DMS 273 treated with DMSO at 0.1 percent for 48 hours (cell line): ENCODE measurements at regions not wholly inside any gene's neighbourhood (a gene's known extent, or its start where the extent isn't known, plus 50 kb on each side); places are given as distances from the start of the nearest gene placed in this dataset.
"Not testable (repeated sequence)": the region's sequence is repeated elsewhere in the genome, so short reads cannot be mapped to it uniquely, and the experiment has no call there.

Experiments
- DNase-seq: peaks from one replicate; lab custom pipeline; 2025; lab: John Stamatoyannopoulos, UW

DNA sequence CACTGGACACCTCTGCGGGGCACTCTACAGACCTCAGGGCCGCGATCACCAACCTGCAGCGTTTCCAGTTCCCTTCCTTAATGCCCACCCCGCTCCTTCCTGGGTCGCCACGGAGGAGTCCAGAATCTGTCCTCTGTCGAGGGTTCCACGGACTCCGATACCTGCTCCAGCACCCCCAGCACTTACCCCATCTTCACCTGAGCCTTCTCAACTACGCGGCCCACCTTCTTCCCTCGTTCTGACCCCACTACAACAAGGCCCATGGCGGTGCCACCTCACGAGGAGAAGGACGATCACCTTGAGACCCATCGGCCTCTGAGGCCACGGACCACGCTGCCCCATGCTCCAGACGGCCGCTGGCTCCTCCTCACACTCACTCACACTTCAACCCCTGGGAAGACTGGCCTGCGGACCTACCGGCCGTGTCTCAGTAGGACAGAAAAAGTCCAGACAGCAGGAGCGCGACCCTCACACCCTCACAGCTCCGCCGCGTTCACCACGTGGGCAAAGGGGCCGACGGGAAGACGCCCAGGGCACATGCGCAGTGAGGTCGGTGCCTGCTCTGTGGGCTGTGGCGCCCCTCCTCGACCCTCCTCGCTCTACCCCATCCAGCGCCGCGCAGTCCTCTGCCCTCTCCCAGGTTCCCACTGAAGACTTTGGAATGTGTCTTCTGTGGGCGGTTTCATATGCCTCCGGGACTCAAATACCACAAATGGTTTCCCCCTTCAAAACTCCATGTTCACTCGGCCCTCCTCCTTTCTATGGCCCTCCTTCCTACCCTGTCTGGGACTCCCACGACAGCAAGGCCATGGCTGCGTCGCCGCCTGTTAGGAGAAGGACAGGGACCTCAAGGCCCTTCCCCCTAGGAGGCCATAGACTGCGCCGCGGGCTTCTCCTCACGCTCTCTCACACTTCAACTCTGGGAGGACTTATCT is 193.9 kb upstream of the PHF14 start:
- no peak for DNase-seq

DNA sequence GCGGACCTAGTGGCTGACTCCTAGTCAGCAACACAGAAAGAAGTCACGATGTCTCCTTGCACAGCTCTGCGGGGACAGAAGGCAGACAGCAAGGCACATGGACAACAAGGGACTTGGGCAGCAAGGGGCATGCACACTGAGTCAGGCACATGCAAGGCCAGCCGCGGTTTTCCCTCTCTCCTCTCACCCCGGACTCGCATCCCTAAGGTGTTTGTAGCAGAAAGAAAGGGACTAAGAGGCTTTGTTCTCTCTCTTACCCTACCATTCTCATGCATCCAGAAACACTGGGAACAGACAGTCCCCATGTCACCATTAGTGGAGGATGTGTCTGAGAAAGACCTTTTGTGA is 193.3 kb upstream of the PHF14 start:
- no peak for DNase-seq

DNA sequence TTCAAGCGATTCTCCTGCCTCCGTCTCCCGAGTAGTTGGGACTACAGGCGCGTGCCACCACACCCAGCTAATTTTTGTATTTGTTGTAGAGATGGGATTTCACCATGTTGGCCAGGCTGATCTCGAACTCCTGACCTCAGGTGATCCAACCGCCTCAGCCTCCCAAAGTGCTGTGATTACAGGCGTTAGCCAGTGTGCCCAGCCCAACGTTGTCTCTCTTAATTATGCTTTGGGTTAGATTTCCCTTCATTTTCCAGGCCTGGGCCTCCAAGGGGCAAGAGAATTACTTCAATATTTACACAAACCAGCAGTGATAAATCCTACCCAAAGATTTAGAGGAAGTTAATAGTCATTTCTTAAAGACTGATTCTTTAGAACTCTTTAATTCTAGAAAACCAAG is 186.7 kb upstream of the PHF14 start:
- DNase-seq, result not testable (repeated sequence)

DNA sequence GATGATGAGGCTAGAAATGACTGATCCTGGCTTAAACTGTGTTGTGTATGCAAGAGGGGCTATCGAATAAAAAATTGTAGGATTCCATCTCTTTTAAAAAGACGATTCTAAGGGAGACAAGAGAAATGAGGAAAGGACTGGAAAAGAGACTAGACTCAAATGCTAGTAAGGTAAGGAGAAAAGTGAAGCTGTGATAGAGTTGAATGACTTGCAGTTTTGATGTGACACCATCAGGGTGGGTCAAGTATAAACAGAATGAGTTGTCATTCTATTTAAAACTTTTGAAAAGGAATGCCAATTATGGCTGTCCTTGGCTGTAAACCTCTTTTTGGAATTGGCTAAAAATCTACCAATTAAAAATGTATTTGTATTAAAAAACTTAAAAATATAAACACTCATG is 184.5 kb upstream of the PHF14 start:
- no peak for DNase-seq

DNA sequence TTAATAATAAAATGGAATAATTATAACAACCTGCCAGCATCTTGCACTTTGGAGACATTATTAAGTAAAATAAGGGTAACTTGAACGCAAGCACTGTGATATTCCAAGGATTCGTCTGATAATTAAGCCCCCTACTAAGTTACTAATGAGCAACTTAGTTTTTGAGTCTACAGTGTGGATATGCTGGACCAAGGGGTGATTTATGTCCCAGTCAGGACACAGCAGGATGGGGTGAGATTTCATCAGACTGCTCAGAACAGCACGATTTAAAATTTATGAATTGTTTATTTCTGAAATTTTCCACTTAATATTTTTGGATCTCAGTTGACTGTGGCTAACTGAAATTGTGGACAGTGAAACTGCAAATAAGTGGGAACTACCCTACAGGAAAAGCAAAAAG is 182.8 kb upstream of the PHF14 start:
- DNase-seq, result no peak

DNA sequence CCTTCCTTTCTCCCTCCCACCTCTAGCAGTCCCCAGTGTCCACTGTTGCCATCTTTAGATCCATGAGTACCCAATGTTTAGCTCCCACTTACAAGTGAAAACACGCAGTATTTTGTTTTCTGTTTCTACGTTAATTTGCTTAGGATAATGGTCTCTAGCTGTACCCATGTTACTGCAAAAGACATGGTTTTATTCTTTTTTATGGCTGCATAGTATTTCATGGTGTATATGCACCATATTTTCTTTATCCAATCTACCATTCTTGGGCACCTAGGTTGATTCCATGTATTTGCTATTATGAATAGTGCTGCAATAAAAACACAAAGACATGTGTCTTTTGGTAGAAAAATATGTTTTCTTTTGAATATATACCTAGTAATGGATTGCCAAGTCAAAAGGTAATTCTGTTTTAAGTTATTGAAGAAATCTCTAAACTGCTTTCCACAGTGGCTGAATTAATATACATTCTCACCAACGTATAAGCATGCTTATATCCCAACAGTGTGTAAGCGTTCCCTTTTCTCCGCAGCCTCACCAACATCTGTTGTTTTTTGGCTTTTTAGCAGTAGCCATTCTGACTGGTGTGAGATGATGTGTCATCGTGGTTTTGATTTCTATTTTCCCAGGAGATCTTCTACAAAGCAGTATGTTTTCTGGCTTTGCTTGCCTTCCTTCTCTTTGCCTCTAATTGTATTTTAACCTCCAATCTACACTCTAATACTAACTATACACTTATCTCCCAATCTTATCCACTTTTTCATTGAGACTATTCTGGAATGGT is 179.5 kb upstream of the PHF14 start:
- no peak for DNase-seq

DNA sequence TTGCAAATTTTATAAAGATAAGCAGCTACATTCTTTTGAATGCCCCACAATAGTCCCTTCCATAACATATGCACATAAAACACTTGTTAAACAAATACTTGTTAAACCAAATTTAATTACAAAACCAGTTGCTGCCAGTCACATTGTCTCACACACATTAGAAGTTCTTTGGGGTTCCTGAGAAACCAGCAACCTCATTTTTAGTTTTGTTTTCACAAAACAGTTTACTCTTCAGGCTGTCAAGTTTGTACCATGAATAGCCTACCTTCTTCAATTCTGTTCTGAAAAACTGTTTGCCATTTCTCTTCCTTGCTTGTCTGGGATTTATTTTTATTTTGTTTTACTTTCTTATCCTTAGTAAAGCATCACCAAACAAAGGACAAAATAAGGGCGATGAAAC is 176.5 kb upstream of the PHF14 start:
- DNase-seq, result no peak

DNA sequence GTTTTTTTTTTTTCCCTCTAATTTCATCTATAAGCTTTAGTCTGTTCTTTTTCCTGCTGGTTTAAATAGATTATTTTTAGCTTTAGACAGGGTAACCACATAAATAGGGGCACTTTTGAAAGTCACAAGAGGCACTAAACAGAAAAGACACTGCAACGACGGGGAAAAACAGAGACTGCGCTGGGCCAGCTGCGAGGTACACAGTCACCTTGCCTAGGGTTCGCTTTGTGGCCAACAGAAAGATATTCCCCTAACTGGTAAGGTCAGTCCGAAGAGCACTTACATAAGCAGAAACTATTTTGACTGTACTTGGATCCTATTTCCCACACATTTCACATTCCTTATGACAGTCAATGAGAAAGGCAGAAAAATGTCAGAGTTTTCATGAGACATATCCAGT is 175.6 kb upstream of the PHF14 start:
- DNase-seq, result no peak

DNA sequence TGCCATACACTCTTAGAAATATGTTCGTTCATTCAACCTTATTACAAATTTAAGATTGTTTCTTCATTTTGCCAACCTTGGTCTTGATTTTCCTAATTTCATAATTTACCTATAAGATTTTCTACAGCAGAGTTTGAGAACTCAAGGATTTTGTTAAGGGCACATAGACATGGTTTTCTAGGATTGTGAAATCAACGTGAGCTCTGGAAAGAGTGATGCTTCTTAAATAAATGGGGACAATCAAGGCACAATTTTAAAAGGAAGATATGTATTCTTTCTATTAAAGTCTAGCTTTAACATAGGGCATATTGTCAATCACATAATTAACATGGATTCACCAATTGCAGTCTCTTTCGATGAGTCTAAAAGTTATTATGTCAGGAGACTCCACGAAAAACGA is 174.2 kb upstream of the PHF14 start:
- no peak for DNase-seq

DNA sequence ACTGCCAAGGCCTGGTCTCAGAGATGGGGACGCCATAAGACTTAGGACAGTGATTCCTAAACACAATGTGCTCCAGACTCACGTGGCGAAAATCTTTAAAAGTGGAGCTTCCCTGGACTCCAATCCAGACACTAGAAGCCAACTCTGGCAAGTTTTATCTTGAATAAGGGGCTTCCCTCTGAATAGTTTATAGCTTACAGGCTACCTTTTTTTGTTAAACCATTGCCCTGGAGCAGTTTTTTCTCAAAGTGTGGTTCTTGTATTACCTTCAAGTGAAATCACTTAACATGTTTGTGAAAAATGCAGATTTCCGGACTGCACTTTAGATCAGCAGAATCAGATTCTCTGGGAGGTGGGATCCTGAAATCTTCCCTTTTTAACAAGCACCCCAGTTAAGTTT is 171.7 kb upstream of the PHF14 start:
- DNase-seq, result no peak

DNA sequence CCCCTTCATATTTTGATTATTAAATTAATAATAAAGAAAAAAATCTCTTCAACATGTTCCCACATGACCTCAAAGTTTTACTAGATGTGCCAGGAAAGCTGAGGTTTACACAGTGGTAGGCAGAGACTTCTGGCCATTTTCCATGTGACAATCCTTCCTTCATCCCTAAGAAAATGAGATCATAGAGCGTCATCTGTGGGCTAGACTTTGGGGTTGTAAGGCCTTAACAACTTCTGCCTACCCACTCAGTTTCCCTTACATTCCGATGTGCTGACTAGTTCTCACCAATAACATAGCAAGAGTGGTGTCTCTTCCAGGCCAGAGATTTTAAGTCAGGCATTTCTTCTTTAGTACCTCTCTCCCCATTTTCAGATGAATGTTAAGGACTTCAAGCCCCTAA is 171.1 kb upstream of the PHF14 start:
- DNase-seq, result no peak

DNA sequence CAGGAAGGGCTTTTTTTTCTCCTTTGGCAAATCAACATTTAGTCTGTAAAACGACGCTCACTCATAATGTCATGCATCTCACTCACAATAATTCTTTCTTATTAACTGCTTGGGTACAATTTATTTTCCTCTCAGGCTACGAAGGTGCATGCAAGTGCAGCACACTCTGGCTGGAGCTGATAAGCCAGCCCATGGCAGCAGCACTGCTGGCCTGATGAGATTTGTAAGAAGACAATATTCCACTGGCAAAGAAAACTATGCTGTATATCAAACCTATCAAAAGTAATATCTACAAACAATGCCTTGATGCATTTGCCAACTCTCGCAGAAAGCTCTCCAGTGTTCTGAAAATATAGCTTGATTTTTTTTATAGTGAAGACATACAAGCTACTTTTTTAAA is 170.0 kb upstream of the PHF14 start:
- DNase-seq, result no peak

DNA sequence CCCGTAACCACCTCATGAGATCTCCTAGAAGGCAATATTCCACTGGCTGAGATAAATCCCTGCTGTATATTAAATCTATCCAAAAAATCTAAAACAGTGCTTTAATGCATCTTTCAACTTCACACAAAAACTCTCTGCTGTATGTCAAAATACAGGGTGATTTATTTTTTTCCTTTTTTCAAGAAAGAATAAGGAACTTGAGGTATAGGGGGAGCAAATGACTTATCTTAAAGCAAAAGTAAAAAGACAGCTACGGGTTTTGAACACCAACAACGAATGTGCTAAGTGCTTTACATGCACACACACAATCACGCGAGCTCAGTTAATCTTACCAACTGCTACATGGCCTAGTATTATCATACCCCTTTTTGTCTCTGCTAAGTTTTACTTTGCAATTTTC is 168.9 kb upstream of the PHF14 start:
- DNase-seq, result no peak

DNA sequence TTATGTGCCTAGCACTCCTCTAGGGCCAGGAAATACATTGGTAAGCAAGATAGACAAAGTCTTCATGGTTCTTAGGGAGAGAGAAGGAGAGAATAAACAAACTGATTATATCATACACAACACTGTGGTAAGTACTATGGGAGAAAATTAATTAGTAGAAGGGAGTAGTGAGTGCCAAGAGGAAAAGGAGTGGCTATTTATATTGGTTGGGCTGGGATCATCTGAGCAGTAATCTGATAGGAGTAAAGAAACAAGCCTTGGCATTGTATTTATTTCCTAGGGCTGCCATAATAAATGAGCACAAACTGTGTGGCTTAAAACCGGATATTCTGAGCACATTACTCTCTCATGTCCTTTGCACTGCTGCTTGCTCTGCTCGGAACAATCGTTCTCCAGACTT is 158.1 kb upstream of the PHF14 start:
- DNase-seq, result no peak

DNA sequence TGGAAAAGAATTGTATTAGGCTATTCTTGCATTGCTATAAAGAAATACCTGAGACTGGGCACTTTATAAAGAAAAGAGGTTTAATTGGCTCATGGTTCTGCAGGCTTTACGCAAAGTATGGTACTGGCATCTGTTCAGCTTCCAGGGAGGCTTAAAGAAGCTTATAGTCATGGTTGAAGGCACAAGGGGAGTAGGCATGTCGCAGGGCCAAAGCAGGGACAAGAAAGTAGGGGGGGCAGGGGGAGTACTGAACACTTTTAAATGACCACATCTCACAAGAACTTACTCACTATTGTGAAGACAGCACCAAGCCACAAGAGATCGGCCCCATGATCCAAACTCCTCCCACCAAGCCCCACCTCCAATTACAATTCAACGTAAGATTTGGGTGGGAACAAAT is 152.5 kb upstream of the PHF14 start:
- DNase-seq, result no peak

DNA sequence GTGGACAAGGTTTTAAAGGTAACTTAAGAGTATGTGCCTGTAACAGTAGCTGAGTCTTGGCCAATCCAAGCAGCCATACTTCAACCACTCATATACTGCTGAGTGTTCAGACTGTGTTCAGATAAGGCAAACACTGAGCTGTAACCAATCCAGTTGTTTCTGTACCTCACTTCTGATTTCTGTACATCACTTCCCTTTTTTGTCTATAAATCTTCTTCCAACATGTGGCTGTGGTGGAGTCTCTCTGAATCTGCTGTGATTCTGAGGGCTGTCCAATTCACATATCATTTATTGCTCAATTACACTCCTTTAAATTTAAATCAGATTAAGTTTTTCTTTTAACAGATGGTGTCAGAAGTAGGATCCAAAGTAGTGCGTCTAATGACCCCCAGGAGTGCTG is 149.5 kb upstream of the PHF14 start:
- no peak for DNase-seq

DNA sequence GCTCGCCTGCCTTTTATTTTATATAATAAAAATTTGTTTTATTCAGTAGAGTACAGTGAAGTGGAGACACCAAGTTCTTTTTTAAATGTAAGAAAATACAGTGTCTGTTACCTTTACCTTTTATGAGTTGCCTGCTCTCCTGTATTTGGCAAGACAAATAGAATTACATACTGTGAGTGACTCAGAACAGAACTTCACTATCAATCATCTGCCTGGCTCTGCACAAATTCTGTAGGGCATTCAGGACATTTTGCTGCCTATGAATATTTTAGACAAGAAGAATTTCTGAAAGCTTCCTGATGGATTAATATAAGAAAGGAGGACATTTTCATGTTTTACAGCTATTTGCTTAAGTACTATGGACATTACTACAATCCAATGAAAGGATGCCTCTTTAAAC is 135.4 kb upstream of the PHF14 start:
- no peak for DNase-seq

DNA sequence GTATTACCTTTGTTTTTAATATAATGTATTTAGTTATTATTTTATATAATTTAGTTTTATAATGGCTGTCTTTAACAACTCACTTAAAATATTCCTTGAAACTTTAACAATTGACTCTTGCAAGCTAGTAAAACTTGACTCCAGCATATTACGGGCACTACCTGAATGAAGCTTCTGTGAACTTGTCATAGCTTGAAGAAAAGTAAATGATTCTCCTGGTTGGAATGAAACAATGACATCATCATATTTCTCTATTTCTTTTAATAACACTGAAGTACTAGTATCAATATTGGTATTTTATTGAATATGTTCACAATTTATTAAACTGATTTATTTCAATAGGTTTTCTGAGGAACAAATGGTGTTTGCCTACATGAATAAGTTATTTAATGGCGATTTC is 128.4 kb upstream of the PHF14 start:
- DNase-seq, result no peak

DNA sequence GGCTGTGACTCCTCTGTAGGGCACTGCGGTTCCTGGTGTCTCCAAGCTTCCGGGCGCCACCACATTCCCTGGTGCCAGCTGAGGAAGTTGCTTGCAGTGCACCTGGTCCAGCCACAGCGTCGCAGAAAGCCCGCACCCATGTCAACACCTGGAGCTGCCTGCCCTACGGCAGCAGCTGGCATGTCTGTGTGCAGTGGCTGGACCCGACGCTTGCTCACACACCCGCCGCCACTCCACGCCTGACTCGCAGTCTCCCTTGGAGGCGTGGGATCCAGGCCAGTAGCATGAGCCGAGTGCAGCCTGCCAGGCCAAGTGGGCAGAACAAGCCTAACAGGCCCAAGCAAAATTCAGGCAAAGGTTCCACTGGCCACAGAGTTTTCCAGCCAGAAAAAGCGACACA is 118.1 kb upstream of the PHF14 start:
- no peak for DNase-seq

DNA sequence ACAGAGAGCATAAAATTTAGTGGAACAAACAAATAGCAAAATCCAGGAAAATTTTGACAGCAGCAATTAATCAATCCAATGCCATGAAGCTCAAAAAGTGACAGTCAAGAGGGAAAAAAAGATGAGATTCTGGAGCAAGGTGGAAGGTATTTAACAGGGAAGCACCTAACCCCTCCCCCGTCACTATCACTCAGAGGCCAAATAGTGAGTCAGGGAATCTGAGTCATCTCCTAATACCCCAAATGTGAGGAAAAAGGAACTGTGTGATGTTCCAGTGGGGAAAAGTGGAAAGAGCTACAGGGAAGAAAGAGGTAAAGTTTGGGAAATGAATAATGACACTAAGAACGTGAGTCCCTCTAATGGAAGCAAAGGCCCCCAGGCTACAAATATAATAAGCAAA is 113.2 kb upstream of the PHF14 start:
- DNase-seq, result no peak

DNA sequence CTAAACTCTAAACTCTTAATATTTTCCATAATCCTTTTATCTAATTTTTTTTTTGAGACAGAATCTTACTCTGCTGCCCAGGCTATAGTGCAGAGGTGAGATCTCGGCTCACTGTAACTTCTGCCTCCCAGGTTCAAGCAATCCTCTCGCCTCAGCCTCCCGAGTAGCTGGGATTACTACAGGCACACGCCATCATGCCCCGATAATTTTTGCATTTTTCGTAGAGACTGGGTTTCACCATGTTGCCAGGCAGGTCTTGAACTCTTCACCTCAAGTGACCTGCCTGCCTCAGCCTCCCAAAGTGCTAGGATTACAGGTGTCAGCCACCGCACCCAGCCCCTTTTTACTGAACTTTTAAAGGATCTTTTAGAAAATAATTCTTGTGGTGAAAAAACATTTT is 110.2 kb upstream of the PHF14 start:
- DNase-seq, result no peak

DNA sequence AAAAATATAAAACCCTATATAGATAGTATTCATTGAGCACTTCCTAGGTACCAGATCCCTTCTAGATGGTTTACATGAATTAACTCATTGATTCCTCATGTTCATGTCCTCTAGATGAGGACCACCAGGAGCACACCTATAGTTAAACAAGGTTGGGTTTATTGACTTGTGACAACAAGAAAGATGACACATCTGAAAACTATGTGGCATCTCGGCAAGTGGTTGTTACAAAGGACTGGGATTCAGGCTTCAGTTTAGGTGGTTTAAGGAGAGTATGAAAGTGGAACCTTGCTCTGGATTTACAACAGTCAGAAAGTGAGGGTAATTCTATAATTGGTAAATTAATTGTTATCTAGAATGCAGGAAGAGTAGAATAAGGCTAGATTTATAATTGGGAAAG is 99.0 kb upstream of the PHF14 start:
- DNase-seq, result no peak

DNA sequence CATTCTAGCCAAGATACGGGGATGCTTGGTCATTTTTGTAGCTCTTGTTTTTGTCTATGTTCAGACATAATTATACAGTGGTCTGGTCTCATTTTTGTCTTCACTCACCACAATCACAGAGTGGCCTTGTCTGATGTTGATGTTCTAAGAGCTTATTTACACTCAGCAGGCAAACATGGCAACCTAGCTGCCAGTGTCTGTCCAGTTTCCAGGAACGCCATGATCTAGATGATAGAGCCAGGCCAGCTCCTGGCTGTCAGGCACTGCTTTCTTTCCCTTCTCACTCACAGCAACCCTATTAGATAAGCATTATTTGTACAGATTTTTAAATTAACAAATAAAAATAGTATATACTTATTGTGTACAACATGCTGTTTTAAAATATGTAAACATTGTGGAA is 98.6 kb upstream of the PHF14 start:
- no peak for DNase-seq

DNA sequence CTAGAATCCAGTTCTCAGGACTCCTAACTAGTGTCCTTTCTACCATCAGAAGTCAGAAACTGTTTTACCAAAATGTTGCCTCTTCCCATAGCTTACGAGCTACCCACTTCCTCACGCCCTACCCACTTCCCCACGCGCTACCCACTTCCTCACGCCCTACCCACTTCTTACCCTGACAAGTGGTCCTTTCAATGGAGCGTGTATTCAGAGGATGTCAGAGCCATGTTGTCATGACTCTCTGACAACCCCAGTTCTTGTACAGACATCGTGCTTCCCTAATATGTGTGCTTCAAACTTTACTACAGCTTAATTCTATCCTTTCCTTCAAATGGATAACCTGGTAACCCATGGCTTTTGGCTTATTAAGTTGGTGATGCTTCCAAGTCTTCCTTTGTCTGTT is 84.8 kb upstream of the PHF14 start:
- DNase-seq, result no peak
